NCI-H748 treated with DMSO at 0.1 percent for 48 hours (cell line): ENCODE measurements at regions not wholly inside any gene's neighbourhood (a gene's known extent, or its start where the extent isn't known, plus 50 kb on each side); places are given as distances from the start of the nearest gene placed in this dataset.
"Not testable (repeated sequence)": the region's sequence is repeated elsewhere in the genome, so short reads cannot be mapped to it uniquely, and the experiment has no call there.

ENCODE experiments used
- DNase-seq: peaks from one replicate; lab custom pipeline; 2025; lab: John Stamatoyannopoulos, UW

- DNase-seq, result no peak
These were observed 1103.5 kb downstream of the STIM2 start for GRCh38 chr4:27964095-27964494.

GRCh38 chr4:27966664-27967063 is 1106.0 kb downstream of the STIM2 start:
- DNase-seq, result no peak

- no peak for DNase-seq
These were observed 1112.4 kb downstream of the STIM2 start for GRCh38 chr4:27973056-27973455.

- DNase-seq, result no peak
These were observed 1113.1 kb downstream of the STIM2 start for GRCh38 chr4:27973700-27974099.

GRCh38 chr4:27974339-27974738 is 1113.7 kb downstream of the STIM2 start:
- DNase-seq, result no peak

- DNase-seq, result not testable (repeated sequence)
These were observed 1114.2 kb downstream of the STIM2 start for GRCh38 chr4:27974881-27975280.

- DNase-seq, result not testable (repeated sequence)
These were observed 1117.9 kb downstream of the STIM2 start for GRCh38 chr4:27978427-27979109.

- DNase-seq, result no peak
These were observed 1124.9 kb downstream of the STIM2 start for GRCh38 chr4:27985522-27985921.

- no peak for DNase-seq
These were observed 1125.8 kb downstream of the STIM2 start for GRCh38 chr4:27986476-27986875.

- no peak for DNase-seq
These were observed 1141.1 kb downstream of the STIM2 start for GRCh38 chr4:28001698-28002097.

- no peak for DNase-seq
These were observed 1143.9 kb downstream of the STIM2 start for GRCh38 chr4:28004520-28004919.

GRCh38 chr4:28006021-28006420 is 1145.4 kb downstream of the STIM2 start:
- no peak for DNase-seq

GRCh38 chr4:28007693-28008092 is 1147.1 kb downstream of the STIM2 start:
- DNase-seq, result no peak

- DNase-seq, result no peak
These were observed 1148.9 kb downstream of the STIM2 start for GRCh38 chr4:28009541-28009940.

GRCh38 chr4:28010577-28011240 is 1150.1 kb downstream of the STIM2 start:
- no peak for DNase-seq

GRCh38 chr4:28014469-28014868 is 1153.8 kb downstream of the STIM2 start:
- DNase-seq, result no peak

GRCh38 chr4:28015996-28016395 is 1155.4 kb downstream of the STIM2 start:
- no peak for DNase-seq

- DNase-seq, result not testable (repeated sequence)
These were observed 1177.6 kb downstream of the STIM2 start for GRCh38 chr4:28038253-28038652.

GRCh38 chr4:28062562-28062961 is 1201.9 kb downstream of the STIM2 start:
- no peak for DNase-seq

- DNase-seq, result no peak
These were observed 1213.4 kb downstream of the STIM2 start for GRCh38 chr4:28073860-28074555.

- no peak for DNase-seq
These were observed 1214.8 kb downstream of the STIM2 start for GRCh38 chr4:28075401-28075956.

GRCh38 chr4:28077203-28077602 is 1216.6 kb downstream of the STIM2 start:
- DNase-seq, result not testable (repeated sequence)
